Mesothelial cell of epicardium (in vitro differentiated cells): ENCODE measurements at regions not wholly inside any gene's neighbourhood (a gene's known extent, or its start where the extent isn't known, plus 50 kb on each side); places are given as distances from the start of the nearest gene placed in this dataset.

Experiments used
- DNase-seq, 2 experiments: peaks; one replicate each; pipeline ENCODE4 v3.0.0; 2021; ENCODE audit warnings: low spot score in 2 of 2; ENCODE audit not compliant: unreplicated experiment in 2 of 2
- H3K27ac Mint-ChIP-seq: 2 replicates; pipeline ENCODE4 v1.8.0; 2021; ENCODE audit warnings: mixed read lengths
- H3K27me3 Mint-ChIP-seq: 2 replicates; pipeline ENCODE4 v1.8.0; 2021; ENCODE audit warnings: low read depth, mixed read lengths
- H3K36me3 Mint-ChIP-seq: 2 replicates; pipeline ENCODE4 v1.8.0; 2021; ENCODE audit warnings: mixed read lengths
- H3K4me1 Mint-ChIP-seq: 2 replicates; pipeline ENCODE4 v1.8.0; 2021; ENCODE audit warnings: mixed read lengths
- H3K4me3 Mint-ChIP-seq: 2 replicates; pipeline ENCODE4 v1.8.0; 2021; ENCODE audit warnings: mild to moderate bottlenecking, moderate library complexity, mixed read lengths
- H3K9me3 Mint-ChIP-seq: 2 replicates; pipeline ENCODE4 v1.8.0; 2021; ENCODE audit warnings: mixed read lengths
- CTCF ChIP-seq: fragments of 200-600 bp; sonication (generic); IDR thresholded peaks from one replicate; pipeline ENCODE4 v1.5.0; 2021; ENCODE audit warnings: antibody characterized with exemption; ENCODE audit not compliant: unreplicated experiment

GRCh38 chr6:165204807-165205545 lies 104.4 kb downstream of the C6orf118 start:
- Mint-ChIP-seq H3K27me3 (no peaks in the 10 kb centered on the region), H3K9me3 (peaks cover 12% of the 10 kb centered on the region), H3K27ac (no peak overlapping the region), H3K4me3 (no peak overlapping the region), H3K4me1 (no peaks in the 10 kb centered on the region), H3K36me3 (no peaks in the 10 kb centered on the region)
- TF ChIP-seq CTCF: no peak
- no peak for DNase-seq

- no peaks in the 10 kb centered on the region for H3K27me3 Mint-ChIP-seq
- no peaks in the 10 kb centered on the region for H3K36me3 Mint-ChIP-seq
- no peaks in the 10 kb centered on the region for H3K4me1 Mint-ChIP-seq
- no peak overlapping the region for H3K27ac Mint-ChIP-seq
- TF ChIP-seq CTCF: no peak
- no peak for DNase-seq
- H3K9me3 Mint-ChIP-seq: peaks cover 29% of the 10 kb centered on the region
- no peak overlapping the region for H3K4me3 Mint-ChIP-seq
Observed at GRCh38 chr6:165200178-165200577, 109.2 kb downstream of the C6orf118 start.

- H3K27ac Mint-ChIP-seq: no peak overlapping the region
- H3K36me3 Mint-ChIP-seq: no peaks in the 10 kb centered on the region
- no peaks in the 10 kb centered on the region for H3K27me3 Mint-ChIP-seq
- H3K4me1 Mint-ChIP-seq: no peaks in the 10 kb centered on the region
- H3K9me3 Mint-ChIP-seq: peaks cover 29% of the 10 kb centered on the region
- no peak overlapping the region for H3K4me3 Mint-ChIP-seq
- no peak for TF ChIP-seq CTCF
- no peak for DNase-seq
Observed at GRCh38 chr6:165191461-165191860, 117.9 kb downstream of the C6orf118 start.

- Mint-ChIP-seq H3K27ac (no peak overlapping the region), H3K4me1 (no peaks in the 10 kb centered on the region), H3K27me3 (no peaks in the 10 kb centered on the region), H3K36me3 (no peaks in the 10 kb centered on the region), H3K9me3 (peaks cover 14% of the 10 kb centered on the region), H3K4me3 (no peak overlapping the region)
- no peak for DNase-seq
- TF ChIP-seq CTCF: no peak
Observed at GRCh38 chr6:165186441-165187205, 122.8 kb downstream of the C6orf118 start.

- Mint-ChIP-seq H3K27me3 (no peaks in the 10 kb centered on the region), H3K4me1 (no peaks in the 10 kb centered on the region), H3K4me3 (no peak overlapping the region), H3K9me3 (peaks cover 14% of the 10 kb centered on the region), H3K27ac (no peak overlapping the region), H3K36me3 (no peaks in the 10 kb centered on the region)
- DNase-seq: no peak
- no peak for TF ChIP-seq CTCF
Observed at GRCh38 chr6:165186041-165186440, 123.4 kb downstream of the C6orf118 start.
